ENCODE measurements at regions not wholly inside any gene's neighbourhood (a gene's known extent, or its start where the extent isn't known, plus 50 kb on each side); places are given as distances from the start of the nearest gene placed in this dataset.

DNA sequence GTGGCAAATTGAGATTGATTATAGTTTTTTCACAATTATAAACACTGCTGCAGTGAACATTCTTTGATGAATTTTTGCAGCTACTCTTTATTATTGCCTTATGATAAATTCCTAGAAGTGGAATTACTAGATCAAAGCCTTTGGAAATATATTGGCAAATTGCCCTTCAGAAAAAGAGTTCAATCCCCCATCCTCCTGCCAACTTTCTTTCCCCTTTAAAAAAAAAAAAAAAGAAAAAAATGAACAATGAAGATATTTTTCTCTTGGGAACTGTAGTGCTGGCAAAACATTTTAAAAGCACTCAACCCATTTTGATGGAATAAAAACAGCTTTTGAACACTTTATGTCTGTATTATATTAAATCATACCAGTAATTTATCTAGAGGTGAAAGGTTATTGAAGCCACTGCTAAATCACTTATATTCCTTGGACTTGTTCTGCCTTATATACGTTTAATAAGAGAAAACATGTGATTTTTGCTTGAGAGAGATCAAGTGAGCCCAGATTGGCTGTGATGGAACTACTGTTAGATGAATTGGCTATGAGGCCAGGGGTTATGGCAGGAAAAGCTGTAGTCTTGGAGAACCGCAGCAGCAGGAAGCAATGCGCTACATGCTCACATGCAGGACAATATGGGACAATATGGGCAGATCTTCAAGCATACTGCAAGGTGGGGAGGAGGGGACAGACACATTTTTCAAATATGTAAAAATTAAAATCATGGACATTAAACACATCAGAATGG is 212.8 kb upstream of the C2CD4B start:
- CTCF ChIA-PET, result no interaction called here
- intact Hi-C loops (cut with micrococcal nuclease; ENCODE audit: unreplicated experiment), result no loop called here

DNA sequence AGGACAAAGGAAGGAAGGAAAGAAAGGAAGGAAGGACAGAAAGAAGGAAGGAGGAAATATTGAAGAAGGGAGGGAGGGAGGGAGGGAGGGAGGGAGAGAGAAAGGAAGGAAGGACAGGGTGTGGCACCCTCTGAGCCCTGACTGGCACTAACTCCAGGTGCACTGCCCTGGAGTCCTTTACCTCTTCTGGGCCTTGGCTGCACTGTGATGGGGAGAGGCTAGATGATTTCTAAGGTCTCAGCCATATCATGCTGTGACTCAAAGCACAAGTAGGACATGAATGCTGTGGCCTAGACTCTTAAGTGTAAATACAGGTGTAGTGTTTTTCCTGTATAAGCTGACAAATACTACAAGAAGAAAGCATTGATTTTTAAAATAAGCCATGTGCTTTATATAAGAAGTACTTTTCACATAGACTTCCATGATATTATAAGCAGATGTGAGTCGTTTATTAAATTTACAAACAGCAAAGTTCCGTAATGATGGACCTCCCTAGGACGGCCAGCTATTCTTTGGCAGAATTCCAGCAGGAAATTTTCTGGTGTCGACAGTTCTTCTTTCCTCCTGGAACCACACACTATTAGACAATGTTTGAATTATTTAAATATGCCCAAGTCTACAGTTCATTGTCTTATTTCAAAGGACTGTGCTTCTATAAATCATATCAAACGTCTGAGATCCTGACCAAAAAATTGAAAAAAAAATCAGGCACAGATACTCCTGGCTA is 213.8 kb upstream of the C2CD4B start:
- H3K4me1 ChIP-seq (ENCODE audit: insufficient read depth, low read length, poor library complexity, severe bottlenecking), result no peaks in the 10 kb centered on the region
- no peak overlapping the region for H3K27ac ChIP-seq (ENCODE audit: low read depth, low read length, poor library complexity, severe bottlenecking)
- peaks cover 3% of the 10 kb centered on the region for H3K27me3 ChIP-seq (replicated peaks; ENCODE audit: insufficient read depth, low read depth, low read length, poor library complexity)
- H3K36me3 ChIP-seq (ENCODE audit: insufficient read depth, low read length, poor library complexity, severe bottlenecking), result no peaks in the 10 kb centered on the region
- no peak for DNase-seq (ENCODE audit: low spot score)
- intact Hi-C loops (cut with micrococcal nuclease; ENCODE audit: unreplicated experiment), result no loop called here
- no peaks in the 10 kb centered on the region for H3K9me3 ChIP-seq (ENCODE audit: low read depth, low read length, poor library complexity, severe bottlenecking)
- no peak for TF ChIP-seq EZH2 (IDR thresholded peaks at IDR 0.05; ENCODE audit: borderline replicate concordance, low read depth, low read length, poor library complexity, severe bottlenecking)
- TF ChIP-seq, protein P1, sequence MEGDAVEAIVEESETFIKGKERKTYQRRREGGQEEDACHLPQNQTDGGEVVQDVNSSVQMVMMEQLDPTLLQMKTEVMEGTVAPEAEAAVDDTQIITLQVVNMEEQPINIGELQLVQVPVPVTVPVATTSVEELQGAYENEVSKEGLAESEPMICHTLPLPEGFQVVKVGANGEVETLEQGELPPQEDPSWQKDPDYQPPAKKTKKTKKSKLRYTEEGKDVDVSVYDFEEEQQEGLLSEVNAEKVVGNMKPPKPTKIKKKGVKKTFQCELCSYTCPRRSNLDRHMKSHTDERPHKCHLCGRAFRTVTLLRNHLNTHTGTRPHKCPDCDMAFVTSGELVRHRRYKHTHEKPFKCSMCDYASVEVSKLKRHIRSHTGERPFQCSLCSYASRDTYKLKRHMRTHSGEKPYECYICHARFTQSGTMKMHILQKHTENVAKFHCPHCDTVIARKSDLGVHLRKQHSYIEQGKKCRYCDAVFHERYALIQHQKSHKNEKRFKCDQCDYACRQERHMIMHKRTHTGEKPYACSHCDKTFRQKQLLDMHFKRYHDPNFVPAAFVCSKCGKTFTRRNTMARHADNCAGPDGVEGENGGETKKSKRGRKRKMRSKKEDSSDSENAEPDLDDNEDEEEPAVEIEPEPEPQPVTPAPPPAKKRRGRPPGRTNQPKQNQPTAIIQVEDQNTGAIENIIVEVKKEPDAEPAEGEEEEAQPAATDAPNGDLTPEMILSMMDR (conservative IDR thresholded peaks at IDR 0.05; ENCODE audit: low read depth, low read length), result no peak
- H3K4me3 ChIP-seq (ENCODE audit: low read depth, low read length, poor library complexity, severe bottlenecking), result no peak overlapping the region
- BruUV-seq (replicated peaks), result no TSS peak
- ChIA-PET POLR2A (ENCODE audit: low non-redundant PET) (no interaction called here), CTCF (no interaction called here)

More for the DNA sequence above, 212.8 kb upstream of the C2CD4B start:
- Histone ChIP-seq H3K9me3 (ENCODE audit: low read depth, low read length, poor library complexity, severe bottlenecking) (no peaks in the 10 kb centered on the region), H3K4me3 (ENCODE audit: low read depth, low read length, poor library complexity, severe bottlenecking) (no peak overlapping the region), H3K4me1 (ENCODE audit: insufficient read depth, low read length, poor library complexity, severe bottlenecking) (no peaks in the 10 kb centered on the region), H3K27ac (ENCODE audit: low read depth, low read length, poor library complexity, severe bottlenecking) (no peak overlapping the region), H3K36me3 (ENCODE audit: insufficient read depth, low read length, poor library complexity, severe bottlenecking) (no peaks in the 10 kb centered on the region), H3K27me3 (replicated peaks; ENCODE audit: insufficient read depth, low read depth, low read length, poor library complexity) (peaks cover 3% of the 10 kb centered on the region)
- DNase-seq (ENCODE audit: low spot score), result no peak
- POLR2A ChIA-PET (ENCODE audit: low non-redundant PET), result no interaction called here
- no peak for TF ChIP-seq EZH2 (IDR thresholded peaks at IDR 0.05; ENCODE audit: borderline replicate concordance, low read depth, low read length, poor library complexity, severe bottlenecking)
- TF ChIP-seq, protein P1 (conservative IDR thresholded peaks at IDR 0.05; ENCODE audit: low read depth, low read length), result no peak
- BruUV-seq (replicated peaks), result no TSS peak

DNA sequence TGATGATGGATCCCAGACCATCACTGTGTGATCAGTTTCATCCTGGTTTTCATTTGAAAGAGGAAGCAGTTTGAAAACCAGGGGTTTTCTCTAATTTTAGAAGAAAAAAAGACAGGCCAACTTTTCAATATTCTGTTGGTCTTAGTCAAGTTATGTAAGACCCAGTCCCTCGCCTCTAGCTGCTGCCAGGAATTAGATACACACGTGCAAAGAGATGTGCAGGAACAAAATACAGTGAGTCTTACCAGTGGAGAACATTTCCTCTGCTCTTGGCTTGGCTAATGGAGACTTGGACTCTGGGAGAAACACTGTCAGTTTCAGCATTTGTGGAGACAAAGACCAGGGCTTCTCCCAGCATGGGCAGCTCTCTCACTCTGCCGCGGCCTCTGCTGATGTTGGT is 214.9 kb upstream of the C2CD4B start:
- Histone ChIP-seq H3K36me3 (ENCODE audit: insufficient read depth, low read length, poor library complexity, severe bottlenecking) (no peaks in the 10 kb centered on the region), H3K9me3 (ENCODE audit: low read depth, low read length, poor library complexity, severe bottlenecking) (no peaks in the 10 kb centered on the region), H3K4me1 (ENCODE audit: insufficient read depth, low read length, poor library complexity, severe bottlenecking) (no peaks in the 10 kb centered on the region), H3K4me3 (ENCODE audit: low read depth, low read length, poor library complexity, severe bottlenecking) (no peak overlapping the region), H3K27ac (ENCODE audit: low read depth, low read length, poor library complexity, severe bottlenecking) (no peak overlapping the region), H3K27me3 (replicated peaks; ENCODE audit: insufficient read depth, low read depth, low read length, poor library complexity) (peaks cover 9% of the 10 kb centered on the region)
- intact Hi-C loops (cut with micrococcal nuclease; ENCODE audit: unreplicated experiment), result no loop called here
- no peak for DNase-seq (ENCODE audit: low spot score)
- TF ChIP-seq EZH2 (IDR thresholded peaks at IDR 0.05; ENCODE audit: borderline replicate concordance, low read depth, low read length, poor library complexity, severe bottlenecking), result no peak
- TF ChIP-seq, protein P1 (conservative IDR thresholded peaks at IDR 0.05; ENCODE audit: low read depth, low read length), result no peak
- BruUV-seq (replicated peaks), result no TSS peak
- ChIA-PET POLR2A (ENCODE audit: low non-redundant PET) (no interaction called here), CTCF (no interaction called here)

All from A673 (cell line).